8988T (cell line): ENCODE measurements at regions not wholly inside any gene's neighbourhood (a gene's known extent, or its start where the extent isn't known, plus 50 kb on each side); places are given as distances from the start of the nearest gene placed in this dataset.

Experiments
- DNase-seq: peaks from one replicate; pipeline ENCODE4 v3.0.0; 2011

GRCh38 chr1:55951291-55951690 is 628.1 kb downstream of the PLPP3 start:
- DNase-seq = no peak

- DNase-seq = no peak
These were observed 631.9 kb downstream of the PLPP3 start for GRCh38 chr1:55947446-55947845.

- no peak for DNase-seq
These were observed 635.5 kb downstream of the PLPP3 start for GRCh38 chr1:55943721-55944435.

- no peak for DNase-seq
These were observed 636.4 kb downstream of the PLPP3 start for GRCh38 chr1:55943012-55943411.

- no peak for DNase-seq
These were observed 639.5 kb downstream of the PLPP3 start for GRCh38 chr1:55939866-55940265.

- no peak for DNase-seq
These were observed 640.5 kb downstream of the PLPP3 start for GRCh38 chr1:55938861-55939260.

- DNase-seq = no peak
These were observed 641.0 kb downstream of the PLPP3 start for GRCh38 chr1:55938376-55938850.

- no peak for DNase-seq
These were observed 641.5 kb downstream of the PLPP3 start for GRCh38 chr1:55937840-55938375.

GRCh38 chr1:55935236-55935635 is 644.1 kb downstream of the PLPP3 start:
- DNase-seq = no peak

GRCh38 chr1:55932402-55932801 is 647.0 kb downstream of the PLPP3 start:
- no peak for DNase-seq

- no peak for DNase-seq
These were observed 648.1 kb downstream of the PLPP3 start for GRCh38 chr1:55931081-55931940.

- DNase-seq = no peak
These were observed 649.7 kb downstream of the PLPP3 start for GRCh38 chr1:55929652-55930051.

GRCh38 chr1:55928576-55928975 is 650.8 kb downstream of the PLPP3 start:
- DNase-seq = no peak

GRCh38 chr1:55927702-55928290 is 651.6 kb downstream of the PLPP3 start:
- DNase-seq = no peak

- no peak for DNase-seq
These were observed 652.4 kb downstream of the PLPP3 start for GRCh38 chr1:55926906-55927471.

GRCh38 chr1:55916907-55917306 is 662.5 kb downstream of the PLPP3 start:
- no peak for DNase-seq

GRCh38 chr1:55916481-55916880 is 662.9 kb downstream of the PLPP3 start:
- no peak for DNase-seq

- DNase-seq = no peak
These were observed 665.8 kb downstream of the PLPP3 start for GRCh38 chr1:55913565-55913964.

GRCh38 chr1:55912438-55912837 is 666.9 kb downstream of the PLPP3 start:
- no peak for DNase-seq

GRCh38 chr1:55904541-55904940 is 674.8 kb downstream of the PLPP3 start:
- DNase-seq = no peak

GRCh38 chr1:55898181-55898580 is 681.2 kb downstream of the PLPP3 start:
- no peak for DNase-seq

- no peak for DNase-seq
These were observed 681.0 kb upstream of the USP24 start for GRCh38 chr1:55896210-55896609.

- no peak for DNase-seq
These were observed 679.4 kb upstream of the USP24 start for GRCh38 chr1:55894521-55894920.
